ENCODE measurements at regions not wholly inside any gene's neighbourhood (a gene's known extent, or its start where the extent isn't known, plus 50 kb on each side); places are given as distances from the start of the nearest gene placed in this dataset.

DNA sequence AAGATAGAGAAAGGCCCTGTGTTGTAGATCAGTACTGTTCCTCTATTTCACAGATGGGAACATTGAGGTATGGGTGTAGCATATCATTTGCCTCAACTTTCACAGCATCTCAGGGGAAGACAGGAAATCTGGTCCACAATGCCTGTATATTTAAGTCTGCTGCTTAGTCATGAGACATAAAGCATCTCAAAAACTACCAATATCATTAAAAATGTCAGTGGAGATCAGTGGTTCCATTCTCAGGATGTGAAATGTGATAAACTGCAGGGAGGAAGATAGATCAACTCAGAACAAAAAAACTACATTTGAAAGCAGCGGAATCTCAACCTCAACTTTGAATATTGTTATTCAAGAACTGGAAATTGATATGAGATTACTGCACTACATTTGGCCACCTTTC lies 192.9 kb upstream of the PREP start:
- TF ChIP-seq, protein P1, sequence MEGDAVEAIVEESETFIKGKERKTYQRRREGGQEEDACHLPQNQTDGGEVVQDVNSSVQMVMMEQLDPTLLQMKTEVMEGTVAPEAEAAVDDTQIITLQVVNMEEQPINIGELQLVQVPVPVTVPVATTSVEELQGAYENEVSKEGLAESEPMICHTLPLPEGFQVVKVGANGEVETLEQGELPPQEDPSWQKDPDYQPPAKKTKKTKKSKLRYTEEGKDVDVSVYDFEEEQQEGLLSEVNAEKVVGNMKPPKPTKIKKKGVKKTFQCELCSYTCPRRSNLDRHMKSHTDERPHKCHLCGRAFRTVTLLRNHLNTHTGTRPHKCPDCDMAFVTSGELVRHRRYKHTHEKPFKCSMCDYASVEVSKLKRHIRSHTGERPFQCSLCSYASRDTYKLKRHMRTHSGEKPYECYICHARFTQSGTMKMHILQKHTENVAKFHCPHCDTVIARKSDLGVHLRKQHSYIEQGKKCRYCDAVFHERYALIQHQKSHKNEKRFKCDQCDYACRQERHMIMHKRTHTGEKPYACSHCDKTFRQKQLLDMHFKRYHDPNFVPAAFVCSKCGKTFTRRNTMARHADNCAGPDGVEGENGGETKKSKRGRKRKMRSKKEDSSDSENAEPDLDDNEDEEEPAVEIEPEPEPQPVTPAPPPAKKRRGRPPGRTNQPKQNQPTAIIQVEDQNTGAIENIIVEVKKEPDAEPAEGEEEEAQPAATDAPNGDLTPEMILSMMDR (IDR thresholded peaks at IDR 0.05) = no peak
- TF ChIP-seq POLR2A (IDR thresholded peaks at IDR 0.05) = no peak

All from body of pancreas (tissue), 4 donors.